Tibial nerve (tissue), 3 donors: ENCODE measurements at regions not wholly inside any gene's neighbourhood (a gene's known extent, or its start where the extent isn't known, plus 50 kb on each side); places are given as distances from the start of the nearest gene placed in this dataset.

Source experiments
- CTCF ChIP-seq, 5 experiments: fragments of 200-600 bp in 3 of 5; fragments of 450-650 bp in 2 of 5; sonication (generic) in 3 of 5; IDR thresholded peaks; one replicate each; pipeline ENCODE4 v1.5.1; 2016 to 2019; ENCODE audit warnings: antibody characterized with exemption in 5 of 5, mild to moderate bottlenecking in 3 of 5, moderate library complexity in 2 of 5
- POLR2A ChIP-seq, 2 donors: fragments of 450-650 bp; IDR thresholded peaks; one replicate each; pipeline ENCODE4 v1.6.1; 2017; ENCODE audit warnings: antibody characterized with exemption in 2 of 2, mild to moderate bottlenecking in 2 of 2, moderate library complexity in 2 of 2

- TF ChIP-seq CTCF (IDR thresholded peaks at IDR 0.05) (no peak), POLR2A (IDR thresholded peaks at IDR 0.05) (no peak)
These were observed 282.0 kb upstream of the TPM1 start for GRCh38 chr15:62760538-62760937.
